CD4-positive, alpha-beta T cell treated with Interleukin-15 for 4 hours (primary cell): ENCODE measurements at regions not wholly inside any gene's neighbourhood (a gene's known extent, or its start where the extent isn't known, plus 50 kb on each side); places are given as distances from the start of the nearest gene placed in this dataset.
"Not testable (repeated sequence)": the region's sequence is repeated elsewhere in the genome, so short reads cannot be mapped to it uniquely, and the experiment has no call there.

ENCODE experiments used
- DNase-seq: peaks from one replicate; pipeline ENCODE4 v3.0.0-alpha.2; 2020; ENCODE audit warnings: low spot score

GRCh38 chr1:94672934-94673333 lies 131.4 kb upstream of the F3 start:
- DNase-seq = no peak

DNA sequence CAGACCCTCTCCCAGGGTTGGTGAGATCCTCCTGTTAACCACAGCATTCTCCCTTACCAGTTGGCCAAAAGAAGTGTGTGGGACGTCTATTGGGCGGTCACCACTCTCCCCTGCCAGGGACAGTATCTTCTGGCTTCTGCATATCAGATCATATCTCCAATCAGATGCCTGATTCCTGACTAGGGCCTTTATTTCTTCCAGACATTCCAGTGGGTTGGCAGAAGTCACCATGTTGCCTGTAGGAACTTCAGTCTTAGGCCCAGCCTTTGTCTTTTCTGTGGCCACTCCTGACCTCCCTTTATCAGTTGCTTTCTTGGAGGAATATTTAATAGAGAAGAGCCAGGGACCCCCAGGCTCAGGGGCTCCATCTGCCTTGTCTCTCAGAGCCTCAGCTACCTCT lies 130.4 kb upstream of the F3 start:
- no peak for DNase-seq

DNA sequence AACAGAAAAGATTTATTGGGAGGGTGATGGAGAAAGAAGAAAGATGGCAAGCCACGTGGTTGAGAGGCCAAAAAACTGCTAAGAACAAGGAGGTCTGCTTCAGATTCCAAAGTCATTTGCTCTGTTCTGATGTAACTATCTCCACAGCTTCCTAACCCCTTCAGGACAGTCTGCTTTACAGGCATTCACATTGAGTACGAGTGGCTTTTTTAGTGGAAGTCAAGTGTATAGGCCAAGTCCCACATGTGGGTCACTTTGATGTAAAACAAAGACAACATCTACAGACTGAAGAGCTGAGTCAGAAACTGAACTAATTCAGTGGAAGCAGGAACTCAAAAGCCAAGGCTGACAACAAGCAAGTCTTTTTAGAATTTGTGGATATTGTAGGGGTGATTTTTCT lies 128.7 kb upstream of the F3 start:
- DNase-seq = no peak

GRCh38 chr1:94669198-94669597 lies 127.6 kb upstream of the F3 start:
- DNase-seq = no peak

- no peak for DNase-seq
Observed at GRCh38 chr1:94668528-94668927, 127.0 kb upstream of the F3 start.

DNA sequence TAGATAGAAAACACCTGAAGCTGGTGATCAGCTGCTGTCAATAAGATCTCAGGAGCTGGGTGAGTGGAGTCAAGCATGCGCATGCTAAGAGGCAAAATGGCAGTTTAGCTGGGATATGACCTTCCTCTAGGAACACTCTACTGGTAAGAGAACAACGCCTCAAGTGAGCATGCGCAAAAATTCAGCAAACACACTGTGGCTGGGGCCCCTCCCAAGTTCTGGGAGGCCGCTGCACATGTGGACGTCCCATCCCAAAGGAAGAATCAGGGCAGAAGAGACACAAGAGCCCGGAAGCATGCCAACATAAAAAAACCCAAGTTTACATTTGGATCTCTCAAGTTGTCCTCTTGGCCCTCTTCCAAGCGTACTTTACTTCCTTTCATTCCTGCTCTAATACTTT lies 126.3 kb upstream of the F3 start:
- DNase-seq = no peak

DNA sequence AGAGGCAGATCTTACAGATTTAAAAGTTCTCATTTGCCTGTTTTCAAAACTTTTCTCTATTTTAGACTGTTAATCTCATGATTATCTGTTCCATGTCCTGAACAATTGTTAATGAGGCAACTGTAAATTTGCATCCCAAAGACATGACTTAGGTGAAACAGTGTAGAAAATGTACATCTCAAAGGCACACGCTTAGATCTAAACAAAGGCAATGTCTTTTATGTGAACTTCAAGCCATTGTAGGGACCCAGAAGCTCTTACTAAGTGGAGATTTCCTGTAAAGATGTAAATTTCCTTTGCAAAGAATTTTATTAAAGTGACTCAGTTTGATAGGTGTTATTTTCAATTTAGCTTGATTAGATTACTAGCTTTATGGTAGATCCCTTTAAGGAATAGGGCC lies 125.2 kb upstream of the F3 start:
- DNase-seq = no peak

DNA sequence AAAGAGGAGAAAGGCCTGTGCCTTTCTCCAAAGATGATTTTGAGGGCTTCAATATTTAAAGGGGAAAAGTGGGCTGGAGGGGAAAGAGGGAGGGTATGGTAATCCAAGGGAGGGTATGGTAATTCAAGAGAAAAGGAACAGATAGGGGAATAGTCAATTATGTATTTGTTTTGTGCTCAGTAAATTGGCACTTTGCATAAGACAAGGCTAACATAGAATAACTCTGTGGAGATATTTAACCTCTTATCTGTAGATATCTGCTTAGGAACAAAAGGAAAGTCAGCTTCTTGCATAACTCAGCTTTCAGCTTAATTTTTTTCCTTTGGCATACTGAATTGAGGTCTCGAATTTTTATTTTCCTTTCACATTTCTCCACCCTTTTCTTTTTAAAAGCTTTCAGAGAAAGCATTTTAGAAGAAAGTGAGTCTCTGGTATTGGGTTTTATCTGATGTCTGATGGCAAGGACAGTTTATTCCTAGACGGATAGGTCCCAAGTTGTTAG lies 119.9 kb upstream of the F3 start:
- DNase-seq = no peak

GRCh38 chr1:94660994-94661393 lies 119.4 kb upstream of the F3 start:
- no peak for DNase-seq

DNA sequence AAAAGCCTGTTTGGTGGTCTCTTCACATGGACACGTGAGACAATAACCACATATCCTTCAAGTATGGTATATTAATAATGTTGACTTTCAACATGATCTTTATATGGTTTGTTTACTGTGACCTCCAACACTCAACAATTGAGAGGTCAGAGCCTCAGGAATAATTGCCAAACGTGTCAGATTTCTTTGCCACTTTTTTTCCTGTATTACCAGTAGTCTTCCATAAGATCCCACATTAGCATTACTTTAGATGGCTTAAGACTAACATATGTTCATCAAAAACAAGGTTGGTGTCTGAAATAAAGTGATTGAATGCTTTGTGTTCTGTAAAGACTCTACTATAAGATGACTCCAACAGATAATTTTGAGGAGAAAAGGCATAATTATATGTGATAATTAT lies 118.7 kb upstream of the F3 start:
- DNase-seq = no peak

DNA sequence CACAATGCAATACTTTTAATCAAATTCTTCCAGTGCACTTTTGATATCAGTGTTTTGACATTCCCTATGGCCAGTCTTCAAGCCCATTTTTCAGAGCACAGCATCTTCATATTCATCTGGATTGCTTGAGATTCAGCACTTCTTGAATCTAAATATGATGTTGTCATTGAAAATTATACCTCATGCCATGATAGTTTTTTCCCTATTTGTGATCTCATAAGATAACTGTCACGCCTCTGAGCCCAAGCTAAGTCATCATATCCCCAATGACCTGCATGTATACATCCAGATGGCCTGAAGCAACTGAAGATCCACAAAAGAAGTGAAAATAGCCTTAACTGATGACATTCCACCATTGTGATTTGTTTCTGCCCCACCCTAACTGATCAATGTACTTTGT lies 117.6 kb upstream of the F3 start:
- not testable (repeated sequence) for DNase-seq

DNA sequence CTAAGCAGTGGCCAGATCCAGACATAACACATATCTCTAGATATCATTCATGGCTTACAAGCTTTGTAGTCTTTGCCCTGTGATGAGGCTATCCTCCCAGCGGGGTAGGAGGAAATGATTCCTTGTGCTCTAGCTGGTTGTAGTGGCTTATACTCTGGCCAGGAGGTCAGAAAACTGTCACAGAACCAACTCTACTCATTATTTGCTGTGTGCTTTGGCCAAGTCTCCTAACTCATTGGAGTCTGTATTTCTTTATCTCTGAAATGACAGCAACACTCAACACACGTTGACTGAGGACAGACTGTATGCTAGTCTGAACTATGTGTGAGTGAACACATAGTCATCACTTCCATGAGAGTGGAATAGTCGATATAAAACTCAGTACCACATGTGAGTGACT lies 116.7 kb upstream of the F3 start:
- DNase-seq = no peak

GRCh38 chr1:94657776-94658175 lies 116.2 kb upstream of the F3 start:
- DNase-seq = not testable (repeated sequence)

GRCh38 chr1:94656967-94657366 lies 115.4 kb upstream of the F3 start:
- DNase-seq = no peak

DNA sequence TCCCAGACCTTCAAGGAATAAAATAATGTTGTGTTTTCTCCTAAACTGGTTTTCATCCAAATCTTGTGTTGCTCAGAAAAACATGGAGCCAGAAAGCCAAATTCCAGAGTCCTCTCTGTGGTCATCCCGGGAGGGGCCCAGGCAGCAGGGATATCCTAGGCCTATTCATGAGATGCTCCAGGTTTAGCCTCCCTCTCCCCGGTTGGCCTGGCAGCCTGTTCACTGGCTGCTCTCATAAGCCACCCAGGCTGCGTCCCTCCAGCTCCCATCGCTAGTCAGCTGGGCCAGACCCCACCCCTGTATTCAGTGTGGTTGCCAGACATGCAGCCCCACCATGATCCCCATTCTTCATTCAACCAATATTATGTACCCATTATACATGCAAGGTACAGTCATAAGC lies 113.4 kb upstream of the F3 start:
- DNase-seq = no peak

- no peak for DNase-seq
Observed at GRCh38 chr1:94654459-94654858, 112.9 kb upstream of the F3 start.

DNA sequence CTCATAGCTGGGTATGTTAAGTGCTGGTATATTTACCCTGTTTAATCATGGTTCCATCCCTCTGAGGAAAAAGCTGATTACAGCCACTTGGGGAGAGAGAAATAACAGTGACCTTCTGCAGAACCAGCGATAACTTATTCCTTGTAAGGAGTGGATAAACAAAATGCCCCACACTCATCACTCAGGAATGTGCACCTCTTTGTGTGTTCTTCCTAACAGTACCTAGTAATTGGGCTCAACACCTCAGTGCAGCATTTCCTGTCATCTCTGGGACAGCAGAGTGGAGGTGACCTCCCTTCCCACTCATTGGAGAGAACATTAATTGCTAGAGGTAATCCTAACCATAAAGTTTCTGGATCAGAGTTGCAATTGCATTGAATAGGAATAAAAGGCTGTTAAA lies 112.5 kb upstream of the F3 start:
- no peak for DNase-seq

DNA sequence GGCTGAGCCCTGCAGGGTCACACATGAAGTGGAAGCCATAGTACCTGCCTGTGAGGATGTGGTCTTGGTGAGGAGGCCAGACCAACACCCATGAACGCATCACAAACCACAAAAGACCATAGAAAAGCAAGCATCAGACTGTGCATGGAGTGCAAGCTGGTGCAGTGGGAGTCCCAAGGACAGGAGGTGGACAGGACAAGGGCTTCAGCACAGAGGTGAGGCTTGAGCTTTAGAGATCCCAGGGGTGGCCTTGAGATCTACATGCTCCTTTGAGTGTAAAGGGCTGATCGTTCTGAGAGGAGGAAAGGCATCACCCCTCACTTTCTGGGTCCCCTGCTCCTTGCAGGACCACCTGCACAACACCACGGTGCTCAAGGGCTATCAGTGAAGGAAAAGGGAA lies 111.9 kb upstream of the F3 start:
- DNase-seq = no peak

GRCh38 chr1:94651076-94651475 lies 109.5 kb upstream of the F3 start:
- no peak for DNase-seq

DNA sequence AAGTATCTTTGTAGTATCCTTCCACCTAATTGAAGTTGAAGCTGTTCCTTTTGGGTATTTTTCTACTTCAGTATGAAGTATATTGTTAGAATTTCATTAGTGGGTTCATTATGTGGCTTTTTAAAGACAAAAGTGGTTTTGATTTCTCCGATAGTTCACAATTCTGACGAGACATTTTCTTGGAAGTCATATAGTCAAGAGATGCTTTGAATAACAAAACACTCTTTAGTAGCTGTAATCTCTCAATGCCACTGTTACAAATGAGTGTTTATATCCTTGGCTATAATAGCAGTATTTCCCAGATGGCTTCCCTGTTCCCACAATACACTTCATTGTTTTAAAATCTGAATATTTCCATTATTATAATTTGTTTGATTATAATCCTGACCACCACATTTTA lies 108.7 kb upstream of the F3 start:
- DNase-seq = no peak

- no peak for DNase-seq
Observed at GRCh38 chr1:94648225-94649007, 106.9 kb upstream of the F3 start.

GRCh38 chr1:94646786-94647555 lies 105.4 kb upstream of the F3 start:
- no peak for DNase-seq

DNA sequence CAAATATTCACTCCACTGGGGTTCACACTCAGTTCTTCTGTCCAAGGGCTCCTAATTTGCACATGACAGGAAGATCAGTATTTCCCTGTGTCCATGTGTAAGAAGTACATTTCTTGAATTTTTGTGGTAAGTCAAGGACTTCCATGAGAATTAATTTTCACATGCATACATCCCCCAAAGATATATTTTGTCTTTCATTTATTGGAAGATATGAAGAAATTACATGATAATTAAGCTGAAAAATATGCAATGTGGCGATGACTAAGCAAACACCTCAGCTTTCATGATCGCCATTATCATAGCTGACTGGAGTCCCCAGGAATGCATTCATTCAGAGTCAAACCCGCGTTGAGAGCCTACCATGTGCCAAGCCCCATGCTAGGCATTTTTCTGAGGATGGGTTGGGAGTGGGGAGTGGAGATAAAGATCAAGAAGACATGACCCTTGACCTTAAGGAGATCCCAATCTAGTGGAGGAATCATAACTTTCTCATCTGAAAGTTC lies 104.6 kb upstream of the F3 start:
- no peak for DNase-seq
